Lung (tissue), 11 donors: ENCODE measurements at regions not wholly inside any gene's neighbourhood (a gene's known extent, or its start where the extent isn't known, plus 50 kb on each side); places are given as distances from the start of the nearest gene placed in this dataset.
"Not testable (repeated sequence)": the region's sequence is repeated elsewhere in the genome, so short reads cannot be mapped to it uniquely, and the experiment has no call there.

Experiments used
- ATAC-seq: fragments of 200-7000 bp; cut with Tn5 transposase; one replicate; pipeline ENCODE4 v1.9.1; 2020; ENCODE audit warnings: moderate number of reproducible peaks; ENCODE audit not compliant: insufficient read depth, low FRiP score
- DNase-seq, 3 donors: peaks; one replicate each; pipeline ENCODE4 v3.0.0-alpha.2; 2013 to 2017
- H3K27ac ChIP-seq, 2 donors: one replicate each; pipeline ENCODE4 v1.5.1; 2013; ENCODE audit warnings: mild to moderate bottlenecking in 2 of 2, moderate library complexity in 2 of 2, control low read depth in 1 of 2, inconsistent platforms in 1 of 2, low read depth in 1 of 2, low read length in 1 of 2
- H3K27me3 ChIP-seq, 3 donors: one replicate each; pipeline ENCODE4 v1.5.1; 2013; ENCODE audit warnings: low read length in 2 of 3; ENCODE audit not compliant: control insufficient read depth in 3 of 3, insufficient read depth in 3 of 3
- H3K36me3 ChIP-seq, 4 donors: one replicate each; pipeline ENCODE4 v1.5.1; 2013; ENCODE audit warnings: low read length in 4 of 4, mild to moderate bottlenecking in 1 of 4, moderate library complexity in 1 of 4; ENCODE audit not compliant: control insufficient read depth in 4 of 4, insufficient read depth in 4 of 4
- H3K4me1 ChIP-seq, 5 donors: one replicate each; pipeline ENCODE4 v1.5.1; 2013; ENCODE audit warnings: low read length in 5 of 5, mild to moderate bottlenecking in 2 of 5, moderate library complexity in 1 of 5; ENCODE audit not compliant: control insufficient read depth in 5 of 5, insufficient read depth in 5 of 5
- H3K4me3 ChIP-seq: one replicate; pipeline ENCODE4 v1.5.1; 2013; ENCODE audit warnings: mild to moderate bottlenecking, control low read depth, moderate library complexity
- H3K9ac ChIP-seq, 2 donors: one replicate each; pipeline ENCODE4 v1.5.1; 2013; ENCODE audit warnings: low read length in 2 of 2, control low read depth in 1 of 2; ENCODE audit not compliant: insufficient read depth in 1 of 2
- H3K9me3 ChIP-seq, 4 donors: one replicate each; pipeline ENCODE4 v1.5.1; 2013; ENCODE audit warnings: low read length in 3 of 4, mild to moderate bottlenecking in 1 of 4, moderate library complexity in 1 of 4; ENCODE audit not compliant: control insufficient read depth in 4 of 4, insufficient read depth in 3 of 4
- WGBS, 2 donors: extraction: QIAGEN DNeasy Blood & Tissue Kit; methylation state at CpG; one replicate each; pipeline ENCODE4 v1.1.7; 2013; 5-methylcytosine and 5-hydroxymethylcytosine counted together
- TF ChIP-seq, protein P1 (sequence below): IDR thresholded peaks from 2 replicates; pipeline ENCODE4 v1.5.1; 2012; ENCODE audit warnings: mild to moderate bottlenecking; ENCODE audit errors: control extremely low read depth, extremely low read depth
- donor health status: control.
- donor health status: control.
- donor health status: Bipolar disorder and iron deficiency.
- donor health status: healthy.
- donor health status: DM: yes; HTN: yes; CAD: no.

DNA sequence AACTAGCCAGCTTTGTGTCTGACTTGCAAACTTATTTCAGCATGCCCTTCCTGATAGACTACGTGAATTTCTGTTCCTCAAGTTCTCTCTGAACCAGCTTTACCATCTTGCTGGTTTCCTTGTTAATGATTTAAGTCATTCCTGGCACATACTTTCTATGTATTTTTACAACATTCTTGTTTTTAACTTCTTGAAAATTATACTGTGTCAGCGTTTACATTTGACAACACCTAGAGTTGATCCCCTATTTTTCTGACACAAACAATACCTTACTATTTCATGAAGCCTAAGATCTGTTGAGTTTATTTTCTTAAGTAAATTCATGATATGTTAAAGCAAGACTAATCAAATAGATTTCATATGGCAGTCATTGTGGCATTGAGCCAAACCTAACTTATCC is 686.3 kb downstream of the XPNPEP1 start:
- 63 to 88% methylated on average over 2 of the region's 2 CpGs for WGBS, 2 donors
- H3K9me3 ChIP-seq: no peaks in the 10 kb centered on the region
- H3K36me3 ChIP-seq: no peaks in the 10 kb centered on the region
- no peak overlapping the region for H3K9ac ChIP-seq
- TF ChIP-seq, protein P1, sequence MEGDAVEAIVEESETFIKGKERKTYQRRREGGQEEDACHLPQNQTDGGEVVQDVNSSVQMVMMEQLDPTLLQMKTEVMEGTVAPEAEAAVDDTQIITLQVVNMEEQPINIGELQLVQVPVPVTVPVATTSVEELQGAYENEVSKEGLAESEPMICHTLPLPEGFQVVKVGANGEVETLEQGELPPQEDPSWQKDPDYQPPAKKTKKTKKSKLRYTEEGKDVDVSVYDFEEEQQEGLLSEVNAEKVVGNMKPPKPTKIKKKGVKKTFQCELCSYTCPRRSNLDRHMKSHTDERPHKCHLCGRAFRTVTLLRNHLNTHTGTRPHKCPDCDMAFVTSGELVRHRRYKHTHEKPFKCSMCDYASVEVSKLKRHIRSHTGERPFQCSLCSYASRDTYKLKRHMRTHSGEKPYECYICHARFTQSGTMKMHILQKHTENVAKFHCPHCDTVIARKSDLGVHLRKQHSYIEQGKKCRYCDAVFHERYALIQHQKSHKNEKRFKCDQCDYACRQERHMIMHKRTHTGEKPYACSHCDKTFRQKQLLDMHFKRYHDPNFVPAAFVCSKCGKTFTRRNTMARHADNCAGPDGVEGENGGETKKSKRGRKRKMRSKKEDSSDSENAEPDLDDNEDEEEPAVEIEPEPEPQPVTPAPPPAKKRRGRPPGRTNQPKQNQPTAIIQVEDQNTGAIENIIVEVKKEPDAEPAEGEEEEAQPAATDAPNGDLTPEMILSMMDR: no peak
- H3K4me3 ChIP-seq: no peak overlapping the region
- no peaks in the 10 kb centered on the region for H3K27me3 ChIP-seq
- ATAC-seq (no peak), DNase-seq (peak in 2 of 3 donors; percentile 2 to 14)
- H3K4me1 ChIP-seq: no peaks in the 10 kb centered on the region
- H3K27ac ChIP-seq: no peak overlapping the region

GRCh38 chr10:109223533-109223932 is 699.8 kb downstream of the XPNPEP1 start:
- H3K9ac ChIP-seq: not testable (repeated sequence)

DNA sequence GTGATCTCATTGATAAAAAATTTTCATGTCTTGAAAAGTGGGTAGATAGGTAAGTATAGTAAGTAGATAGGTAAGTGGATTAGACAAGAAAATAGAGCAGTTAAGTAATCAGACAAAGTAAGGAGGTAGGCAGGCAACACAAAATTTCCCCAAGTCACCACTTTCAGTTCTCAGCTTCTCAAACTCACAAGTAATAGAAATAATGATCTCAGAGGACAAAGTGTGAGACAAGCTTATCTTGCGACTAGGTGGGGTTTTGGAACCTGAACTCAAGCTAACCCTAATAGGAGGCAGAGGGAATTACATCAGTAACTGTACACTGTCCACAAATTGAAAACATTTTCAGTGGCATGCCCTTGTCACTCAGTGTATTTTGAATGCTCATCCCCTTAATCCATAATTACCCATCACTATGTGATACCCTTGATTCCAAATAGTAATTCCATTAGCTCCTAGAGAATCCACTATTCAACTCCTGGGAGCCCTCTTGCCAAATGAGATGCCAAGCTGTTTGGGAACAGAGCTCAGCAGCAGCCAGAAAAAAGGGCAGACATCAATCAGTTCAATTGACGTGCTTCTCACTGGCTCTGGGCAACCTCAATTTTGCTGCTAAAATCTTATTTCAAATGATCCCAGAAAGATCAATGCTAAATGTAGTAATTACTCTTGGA is 703.2 kb downstream of the XPNPEP1 start:
- TF ChIP-seq, protein P1: no peak
- DNase-seq (no peak), ATAC-seq (no peak)
- H3K27me3 ChIP-seq: no peaks in the 10 kb centered on the region
- H3K4me1 ChIP-seq: no peaks in the 10 kb centered on the region
- H3K9ac ChIP-seq: no peak overlapping the region
- 85 to 86% methylated on average over 2 of the region's 2 CpGs for WGBS, 2 donors
- no peak overlapping the region for H3K27ac ChIP-seq
- no peaks in the 10 kb centered on the region for H3K9me3 ChIP-seq
- no peaks in the 10 kb centered on the region for H3K36me3 ChIP-seq
- H3K4me3 ChIP-seq: no peak overlapping the region

More at GRCh38 chr10:109223533-109223932, 699.8 kb downstream of the XPNPEP1 start:
- 88 to 94% methylated on average over 13 of the region's 13 CpGs for WGBS, 2 donors
- not testable (repeated sequence) for ATAC-seq, H3K36me3 ChIP-seq, H3K27me3 ChIP-seq, H3K27ac ChIP-seq, H3K9me3 ChIP-seq, DNase-seq, H3K4me1 ChIP-seq, H3K4me3 ChIP-seq

GRCh38 chr10:109218207-109218606 is 705.1 kb downstream of the XPNPEP1 start:
- Histone ChIP-seq H3K4me1 (no peaks in the 10 kb centered on the region), H3K4me3 (no peak overlapping the region), H3K27ac (no peak overlapping the region), H3K36me3 (no peaks in the 10 kb centered on the region), H3K9me3 (no peaks in the 10 kb centered on the region), H3K27me3 (no peaks in the 10 kb centered on the region), H3K9ac (no peak overlapping the region)
- DNase-seq: no peak
- no peak for ATAC-seq
- TF ChIP-seq, protein P1: no peak
- WGBS, 2 donors: 85 to 89% methylated on average over 2 of the region's 2 CpGs
